ENCODE measurements at regions not wholly inside any gene's neighbourhood (a gene's known extent, or its start where the extent isn't known, plus 50 kb on each side); places are given as distances from the start of the nearest gene placed in this dataset.

- Histone ChIP-seq H3K14ac (ENCODE audit: insufficient read length) (no peak overlapping the region), H2BK20ac (ENCODE audit: low read length) (no peak overlapping the region), H4K5ac (ENCODE audit: insufficient read length, low read depth, low read length) (no peak overlapping the region), H3K27me3 (replicated peaks in 1 of 4; ENCODE audit: control insufficient read depth in 3 of 4, extremely low read depth in 1 of 4, insufficient read depth in 3 of 4, low read length in 3 of 4) (no peaks in the 10 kb centered on the region), H3K36me3 (ENCODE audit: control insufficient read depth in 2 of 4, insufficient read depth in 4 of 4, low read length in 3 of 4) (0 out of 8 replicates have a peak, but pooled peaks cover 0 to 2% (median 0%) of the 10 kb centered on the region in 4 experiments), H4K20me1 (replicated peaks in 1 of 2; ENCODE audit: control insufficient read depth in 1 of 2, insufficient read depth in 2 of 2, low read length in 2 of 2) (no peaks in the 10 kb centered on the region), H3K4me3 (ENCODE audit: extremely low read depth in 1 of 4, insufficient read depth in 2 of 4, low read depth in 3 of 4, low read length in 4 of 4) (no peak overlapping the region), H3K9ac (replicated peaks in 1 of 4; ENCODE audit: extremely low read depth in 1 of 4, low read depth in 3 of 4, low read length in 3 of 4) (no peak overlapping the region), H3K4ac (replicated peaks; ENCODE audit: insufficient read length, low read depth, low read length) (no peak overlapping the region), H3K79me2 (ENCODE audit: control insufficient read depth in 1 of 2, insufficient read depth in 2 of 2, low read length in 2 of 2) (no peaks in the 10 kb centered on the region), H3K9me3 (ENCODE audit: insufficient read depth in 2 of 2, low read depth in 1 of 2, low read length in 1 of 2) (no peaks in the 10 kb centered on the region), H3K56ac (replicated peaks; ENCODE audit: insufficient read length, low read depth, low read length) (no peak overlapping the region), H2BK15ac (ENCODE audit: low read length) (no peak overlapping the region), H3K79me1 (ENCODE audit: low read depth, low read length) (no peaks in the 10 kb centered on the region), H2BK120ac (replicated peaks; ENCODE audit: low read depth, low read length) (no peak overlapping the region), H2BK5ac (ENCODE audit: low read depth, low read length) (no peak overlapping the region), H3K23ac (ENCODE audit: insufficient read length) (no peak overlapping the region), H4K8ac (ENCODE audit: extremely low read depth, insufficient read depth, low read length) (no peak overlapping the region), H2BK12ac (ENCODE audit: low read depth, low read length) (no peak overlapping the region), H3K4me1 (replicated peaks in 1 of 4; ENCODE audit: control insufficient read depth in 3 of 4, insufficient read depth in 4 of 4, low read length in 3 of 4) (no peaks in the 10 kb centered on the region), H3K23me2 (ENCODE audit: low read depth, low read length) (no peaks in the 10 kb centered on the region; the same call in 1 of the 2 replicates), H2AFZ (ENCODE audit: low read length) (no peak overlapping the region), H3K4me2 (ENCODE audit: insufficient read depth in 1 of 2, low read depth in 2 of 2, low read length in 2 of 2) (no peak overlapping the region), H4K91ac (replicated peaks; ENCODE audit: insufficient read length, low read length) (no peak overlapping the region), H2AK5ac (ENCODE audit: low read depth, low read length) (no peak overlapping the region), H3K27ac (ENCODE audit: low read depth, low read length) (no peak overlapping the region), H3K18ac (ENCODE audit: extremely low read depth, low read length) (no peak overlapping the region)
- DNase-seq (ENCODE audit: low read depth in 1 of 2, low spot score in 2 of 2): no peak
- ChIA-PET CTCF (ENCODE audit: partially characterized antibody) (interaction anchor here (0.7 kb wide), 1 partner anchor 295 kb away, joined by 3 read pairs; no protein-coding TSS in a partner anchor), POLR2A (ENCODE audit: partially characterized antibody) (no interaction called here)
- 93% methylated on average over 2 of the region's 2 CpGs; no CpG with 5 or more reads in 1 of the 2 experiments for WGBS, 2 experiments (ENCODE audit: extremely low coverage in 1 of 2, insufficient coverage in 1 of 2, insufficient read length in 1 of 2, insufficient replicate concordance in 2 of 2, low coverage in 1 of 2, low lambda C conversion rate in 2 of 2, missing lambda C conversion rate in 1 of 2)
- FAIRE-seq: no peak
- no peak for TF ChIP-seq TAF7 (optimal IDR thresholded peaks at IDR 0.05; ENCODE audit: borderline replicate concordance, low read depth, low read length)
- no peak for TF ChIP-seq ASH2L (IDR thresholded peaks at IDR 0.05; ENCODE audit: low read length)
- no peak for TF ChIP-seq SP4 (IDR thresholded peaks at IDR 0.05; ENCODE audit: low read length)
- no peak for TF ChIP-seq PHF8 (conservative IDR thresholded peaks at IDR 0.05; ENCODE audit: low read depth, low read length)
- TF ChIP-seq EZH2 (IDR thresholded peaks at IDR 0.05; ENCODE audit: low read depth, low read length, severe bottlenecking): no peak
- TF ChIP-seq SP2 (IDR thresholded peaks at IDR 0.05; ENCODE audit: low read length): no peak
- no peak for TF ChIP-seq EP300 (IDR thresholded peaks at IDR 0.05; ENCODE audit: borderline replicate concordance in 1 of 2, low read depth in 2 of 2, low read length in 2 of 2)
- TF ChIP-seq JUN (IDR thresholded peaks at IDR 0.05; ENCODE audit: low read depth, low read length): no peak
- no peak for TF ChIP-seq POLR2AphosphoS5 (IDR thresholded peaks at IDR 0.05; ENCODE audit: low read depth, low read length)
- no peak for TF ChIP-seq ATF2 (IDR thresholded peaks at IDR 0.05; ENCODE audit: low read length)
Measured at GRCh38 chr13:76414320-76414719, 471.9 kb downstream of the KCTD12 start.

Measured in H1 (cell line).